C4-2B (cell line): ENCODE measurements at regions not wholly inside any gene's neighbourhood (a gene's known extent, or its start where the extent isn't known, plus 50 kb on each side); places are given as distances from the start of the nearest gene placed in this dataset.

Experiments used
- H3K27ac ChIP-seq: fragments of 450-650 bp; 2 replicates; pipeline ENCODE4 v1.5.1; 2017
- ZFX ChIP-seq: fragments of 450-650 bp; IDR thresholded peaks from 2 replicates; pipeline ENCODE4 v1.6.1; 2017
- TF ChIP-seq, protein P1 (sequence below): fragments of 450-650 bp; conservative IDR thresholded peaks from 2 replicates; pipeline ENCODE4 v1.5.1; 2017; ENCODE audit warnings: mild to moderate bottlenecking

DNA sequence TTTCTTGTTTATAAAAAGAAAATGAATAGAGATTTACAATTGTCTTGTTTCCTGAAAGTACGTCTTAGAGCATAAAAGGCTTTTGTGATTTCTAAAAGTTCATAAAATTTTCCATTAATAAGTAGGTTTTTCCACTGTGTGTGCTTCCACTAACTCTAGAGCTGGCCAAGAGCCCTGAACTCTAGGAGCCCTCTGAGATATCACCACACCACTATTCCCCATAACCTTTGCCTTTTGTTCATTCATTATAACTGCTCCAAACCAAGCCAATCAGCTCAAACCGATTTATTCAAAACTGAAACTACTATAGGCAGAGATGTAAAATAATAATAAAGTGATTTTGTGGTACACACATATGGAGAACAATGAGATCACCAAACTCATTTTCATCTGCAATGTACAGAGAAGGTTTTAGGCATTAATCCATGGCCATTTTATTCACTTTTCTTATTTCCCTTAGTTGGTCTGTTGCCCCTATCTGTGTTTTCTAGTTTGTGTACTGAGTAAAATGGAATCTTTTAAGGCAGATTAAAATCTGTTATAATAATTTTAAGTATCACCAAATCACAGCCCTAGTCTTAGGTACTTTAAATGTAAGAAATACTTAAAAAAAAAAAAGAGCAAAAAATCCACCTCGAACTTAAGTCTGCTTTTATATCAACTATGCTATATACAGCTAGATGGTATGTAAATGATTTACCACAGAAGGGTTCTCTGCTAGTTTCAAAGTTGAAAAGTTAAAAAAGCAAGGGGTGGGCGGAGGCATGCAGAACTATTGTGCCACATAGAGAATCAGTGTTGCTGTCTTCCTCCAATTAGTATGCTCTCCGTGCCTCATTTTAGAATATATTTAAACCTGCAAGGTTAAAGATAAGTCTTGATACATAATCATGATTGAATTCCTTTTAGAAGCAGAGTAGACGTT, 311.3 kb downstream of the KLF12 start:
- TF ChIP-seq ZFX: no peak
- TF ChIP-seq, protein P1, sequence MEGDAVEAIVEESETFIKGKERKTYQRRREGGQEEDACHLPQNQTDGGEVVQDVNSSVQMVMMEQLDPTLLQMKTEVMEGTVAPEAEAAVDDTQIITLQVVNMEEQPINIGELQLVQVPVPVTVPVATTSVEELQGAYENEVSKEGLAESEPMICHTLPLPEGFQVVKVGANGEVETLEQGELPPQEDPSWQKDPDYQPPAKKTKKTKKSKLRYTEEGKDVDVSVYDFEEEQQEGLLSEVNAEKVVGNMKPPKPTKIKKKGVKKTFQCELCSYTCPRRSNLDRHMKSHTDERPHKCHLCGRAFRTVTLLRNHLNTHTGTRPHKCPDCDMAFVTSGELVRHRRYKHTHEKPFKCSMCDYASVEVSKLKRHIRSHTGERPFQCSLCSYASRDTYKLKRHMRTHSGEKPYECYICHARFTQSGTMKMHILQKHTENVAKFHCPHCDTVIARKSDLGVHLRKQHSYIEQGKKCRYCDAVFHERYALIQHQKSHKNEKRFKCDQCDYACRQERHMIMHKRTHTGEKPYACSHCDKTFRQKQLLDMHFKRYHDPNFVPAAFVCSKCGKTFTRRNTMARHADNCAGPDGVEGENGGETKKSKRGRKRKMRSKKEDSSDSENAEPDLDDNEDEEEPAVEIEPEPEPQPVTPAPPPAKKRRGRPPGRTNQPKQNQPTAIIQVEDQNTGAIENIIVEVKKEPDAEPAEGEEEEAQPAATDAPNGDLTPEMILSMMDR: no peak
- no peak overlapping the region for H3K27ac ChIP-seq

DNA sequence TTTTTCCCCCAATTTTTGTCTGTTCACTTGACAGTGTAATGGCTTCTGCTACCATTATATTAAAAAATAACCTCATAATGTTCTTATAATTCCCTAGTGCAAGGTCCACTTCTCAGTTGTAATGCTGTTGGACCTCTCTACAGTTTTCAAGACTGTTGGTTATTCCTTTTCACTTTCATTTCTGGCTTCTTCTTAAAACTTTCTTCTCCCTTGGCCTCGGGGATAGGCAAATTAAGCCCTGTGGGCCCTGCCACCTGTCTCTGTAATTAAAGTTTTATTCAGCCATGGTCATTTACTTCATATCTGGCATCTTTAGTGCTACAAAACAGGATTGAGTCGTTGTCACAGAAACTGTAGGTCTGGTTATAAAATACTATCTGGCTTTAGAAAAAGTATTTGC, 313.5 kb downstream of the KLF12 start:
- no peak for TF ChIP-seq ZFX
- TF ChIP-seq, protein P1: no peak
- H3K27ac ChIP-seq: no peak overlapping the region

DNA sequence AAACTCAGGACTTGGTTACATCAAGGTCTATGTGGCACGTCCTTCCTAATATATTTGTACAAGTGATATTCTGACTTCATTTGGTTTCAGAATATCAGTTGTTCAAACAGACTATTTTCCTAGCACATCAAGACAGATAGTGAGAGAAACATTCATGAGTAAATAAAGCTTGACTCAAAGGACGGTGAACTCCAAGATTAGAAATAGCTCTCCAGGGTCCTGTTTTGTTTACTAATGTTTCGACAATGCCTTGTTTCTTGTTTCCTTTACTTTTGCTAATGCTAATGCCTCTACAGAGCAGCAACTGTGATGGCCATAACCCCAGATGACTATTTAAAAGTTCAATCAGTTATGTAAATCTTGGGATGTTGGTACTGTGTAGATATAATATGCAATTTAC, 313.9 kb downstream of the KLF12 start:
- TF ChIP-seq ZFX: no peak
- TF ChIP-seq, protein P1: no peak
- H3K27ac ChIP-seq: no peak overlapping the region

DNA sequence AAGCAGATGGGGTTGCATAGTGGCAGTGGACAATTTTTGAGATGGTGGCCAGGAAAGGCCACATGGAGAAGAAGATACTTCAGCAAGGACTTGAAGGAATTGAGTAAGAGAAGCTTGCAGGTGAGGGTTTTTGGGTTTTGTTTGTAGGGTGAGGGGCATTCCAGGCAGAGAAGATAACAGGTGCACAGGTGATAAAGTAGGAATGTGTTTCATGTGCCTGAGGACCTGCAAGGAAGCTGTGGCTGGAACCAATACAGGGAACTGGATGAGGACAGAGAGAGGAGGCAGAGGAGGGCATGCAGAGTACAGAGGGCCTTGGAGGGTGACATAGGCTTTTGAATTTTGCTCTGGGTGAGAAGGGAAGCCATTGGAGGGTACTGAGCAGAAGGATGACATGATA, 314.5 kb downstream of the KLF12 start:
- TF ChIP-seq, protein P1: no peak
- TF ChIP-seq ZFX: no peak
- no peak overlapping the region for H3K27ac ChIP-seq

DNA sequence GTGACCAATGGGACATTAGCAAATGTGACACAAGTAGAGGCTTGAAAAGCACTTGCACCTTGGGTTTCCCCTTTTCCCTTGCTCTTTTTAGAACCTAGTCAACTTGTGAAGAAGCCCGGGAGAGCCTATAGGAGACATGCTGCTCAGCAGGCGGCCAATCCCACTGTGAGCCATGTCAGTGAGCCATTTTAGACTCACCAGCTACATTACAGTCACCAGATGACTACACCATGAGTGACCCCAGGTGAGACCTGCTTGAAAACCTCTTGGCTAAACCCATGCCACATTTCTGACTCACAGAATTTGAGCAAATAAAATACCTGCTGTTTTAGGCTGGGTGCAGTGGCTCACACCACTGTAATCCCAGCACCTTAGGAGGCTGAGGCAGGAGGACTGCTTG, 317.5 kb downstream of the KLF12 start:
- TF ChIP-seq, protein P1: no peak
- no peak for TF ChIP-seq ZFX
- H3K27ac ChIP-seq: no peak overlapping the region

DNA sequence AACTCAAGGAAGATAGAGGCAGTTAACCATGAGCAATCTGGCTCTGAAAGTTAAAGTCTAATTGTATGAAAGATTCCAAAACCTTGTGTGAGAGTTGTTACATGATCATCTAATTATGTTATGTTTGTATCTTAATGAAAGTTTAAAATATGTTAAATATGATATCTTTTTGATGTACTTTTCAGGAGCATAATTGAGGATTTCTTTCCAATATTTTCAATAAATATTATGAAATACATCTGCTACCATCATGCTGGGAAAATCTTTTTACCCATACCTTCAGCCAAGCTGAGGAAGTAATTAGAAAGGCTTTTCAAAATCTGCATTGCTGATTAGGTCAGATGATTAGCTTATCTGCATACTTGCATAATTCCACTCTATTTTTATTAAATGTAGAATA, 318.4 kb downstream of the KLF12 start:
- no peak overlapping the region for H3K27ac ChIP-seq
- TF ChIP-seq ZFX: no peak
- TF ChIP-seq, protein P1: no peak

DNA sequence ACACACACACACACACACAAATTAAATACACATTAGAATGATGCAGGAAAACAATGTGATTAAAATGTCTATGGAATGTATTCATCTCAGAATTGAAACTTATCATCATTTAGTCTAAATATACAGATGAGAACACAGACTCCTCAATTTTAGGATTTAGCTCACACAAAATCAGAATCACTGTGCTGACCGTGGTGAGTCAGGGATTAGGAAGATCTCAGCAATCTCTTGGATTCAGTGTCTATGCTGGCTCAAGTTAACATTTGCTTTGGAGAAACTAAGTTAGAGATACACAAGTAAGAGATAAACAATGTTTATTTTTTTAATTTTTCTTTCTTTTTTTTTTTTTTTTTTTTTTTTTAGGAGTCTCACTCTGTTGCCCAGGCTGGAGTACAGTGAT, 323.6 kb downstream of the KLF12 start:
- H3K27ac ChIP-seq: no peak overlapping the region
- no peak for TF ChIP-seq ZFX
- TF ChIP-seq, protein P1: no peak
